Panc1 (cell line): ENCODE measurements at regions not wholly inside any gene's neighbourhood (a gene's known extent, or its start where the extent isn't known, plus 50 kb on each side); places are given as distances from the start of the nearest gene placed in this dataset.

Experiments
- CTCF ChIP-seq: fragments of 450-650 bp; IDR thresholded peaks from 2 replicates; pipeline ENCODE4 v1.5.1; 2017; ENCODE audit warnings: mild to moderate bottlenecking
- POLR2AphosphoS5 ChIP-seq: IDR thresholded peaks from 2 replicates; pipeline ENCODE4 v1.6.1; 2012; ENCODE audit warnings: mild to moderate bottlenecking, low read depth, low read length, moderate library complexity
- TCF7L2 ChIP-seq: IDR thresholded peaks from 2 replicates; pipeline ENCODE4 v1.6.1; 2011; ENCODE audit warnings: mild to moderate bottlenecking, low read depth, low read length, inconsistent platforms

- TF ChIP-seq CTCF (no peak), TCF7L2 (no peak), POLR2AphosphoS5 (no peak)
These were observed 211.8 kb downstream of the EDN1 start for GRCh38 chr6:12501990-12502389.
